T-helper 2 cell treated with Interferon-gamma antibody and Interleukin-4, amounts not matched to agents 100 ng/mL and 5 ng/mL, for 36 hours (primary cell): ENCODE measurements at regions not wholly inside any gene's neighbourhood (a gene's known extent, or its start where the extent isn't known, plus 50 kb on each side); places are given as distances from the start of the nearest gene placed in this dataset.

Experiments used
- intact Hi-C: fragments of 100-400 bp; cut with micrococcal nuclease; formaldehyde crosslinking; loops from one replicate; pipeline ENCODE4 v1.15.1; 2023

DNA sequence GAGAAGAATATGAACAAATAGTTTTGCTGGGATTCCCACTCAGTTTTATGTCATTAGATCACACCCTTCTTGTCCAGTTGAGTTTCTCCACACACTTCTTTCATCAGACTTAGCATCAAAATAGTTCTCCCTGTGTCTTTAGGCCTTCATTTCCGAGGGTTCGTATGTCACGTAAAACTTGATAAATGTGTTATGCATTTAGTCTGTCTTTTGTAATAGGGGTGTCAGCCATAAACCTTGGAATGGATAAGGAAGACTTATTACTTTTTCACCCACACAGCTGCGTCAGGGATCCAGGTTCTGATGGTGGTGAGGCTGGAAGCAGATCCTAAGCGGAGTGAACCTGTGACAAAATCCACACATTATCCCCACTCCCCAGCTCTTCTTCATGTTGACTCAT, 246.8 kb downstream of the CD83 start:
- intact Hi-C loops, result no loop called here

DNA sequence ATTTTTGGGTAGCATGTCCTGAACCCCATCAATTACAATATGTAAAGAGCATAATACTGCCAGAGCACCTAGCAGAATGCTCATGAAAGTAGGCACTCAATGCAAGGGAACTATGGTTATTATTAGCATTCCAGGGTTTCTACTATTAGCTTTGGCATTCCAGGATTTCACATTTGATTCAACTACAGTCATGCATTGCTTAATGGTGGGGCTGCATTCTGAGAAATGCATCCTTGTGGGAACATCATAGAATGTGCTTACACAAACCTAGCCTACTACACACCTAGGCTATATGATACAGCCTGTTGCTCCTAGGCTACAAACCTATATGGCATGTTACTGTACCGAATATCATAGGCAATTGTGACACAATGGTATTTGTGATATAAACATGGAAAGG, 247.8 kb downstream of the CD83 start:
- intact Hi-C loops, result no loop called here

DNA sequence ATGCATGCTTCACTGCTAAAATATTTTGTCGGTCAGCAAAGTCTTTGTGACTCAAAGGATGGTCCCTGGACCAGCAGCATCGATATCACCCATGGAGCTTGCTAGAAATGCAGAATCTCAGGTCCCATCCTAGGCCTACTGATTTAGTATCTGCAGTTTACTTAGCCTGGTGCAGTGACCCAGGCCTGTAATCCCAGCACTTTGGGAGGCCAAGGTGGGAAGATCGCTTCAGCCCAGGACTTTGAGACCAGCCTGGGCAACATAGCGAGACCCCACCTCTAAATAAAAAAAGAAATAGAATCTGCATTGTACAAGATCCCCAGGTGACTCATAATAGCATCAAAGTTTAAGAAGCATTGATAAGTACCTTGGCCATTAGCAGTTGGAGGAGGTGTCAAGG, 248.7 kb downstream of the CD83 start:
- intact Hi-C loops, result no loop called here

DNA sequence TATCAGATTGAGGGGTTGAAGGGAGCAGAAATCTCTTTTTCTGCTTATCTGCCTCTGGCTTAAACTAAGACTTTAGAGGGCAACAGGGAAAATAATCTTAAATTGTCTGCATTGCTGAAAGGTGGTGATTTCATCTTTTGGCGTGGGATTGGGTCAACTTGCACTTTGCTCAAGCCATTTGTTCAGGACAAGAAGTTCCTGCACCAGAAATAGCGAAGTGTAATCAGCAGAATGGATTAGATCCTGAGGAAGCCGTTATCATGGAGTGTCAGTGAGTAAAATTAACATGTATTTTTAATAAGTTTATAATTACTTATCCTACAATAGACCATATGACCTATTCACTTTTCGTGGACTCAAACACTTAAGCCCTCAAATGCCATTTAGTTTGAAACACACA, 249.3 kb downstream of the CD83 start:
- intact Hi-C loops, result no loop called here

DNA sequence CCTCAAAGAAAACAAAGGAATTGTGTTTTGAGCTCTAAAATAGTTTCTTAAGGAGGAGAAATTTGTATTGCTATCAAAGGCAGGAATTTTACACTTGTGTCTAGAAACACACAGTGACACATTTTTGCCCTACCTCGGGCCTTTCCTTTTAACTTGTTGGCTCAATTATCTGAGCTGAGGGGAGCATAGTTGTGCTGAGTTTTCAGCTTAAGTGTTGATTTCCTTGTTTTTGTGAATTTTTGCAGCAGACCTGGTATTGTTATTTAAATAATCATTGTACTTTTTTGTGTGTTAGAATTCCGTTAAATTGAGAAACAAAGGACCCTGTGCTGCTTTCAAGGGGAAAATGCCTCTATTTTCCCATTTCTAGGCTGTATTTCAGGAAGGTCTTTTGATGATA, 249.7 kb downstream of the CD83 start:
- intact Hi-C loops, result no loop called here

DNA sequence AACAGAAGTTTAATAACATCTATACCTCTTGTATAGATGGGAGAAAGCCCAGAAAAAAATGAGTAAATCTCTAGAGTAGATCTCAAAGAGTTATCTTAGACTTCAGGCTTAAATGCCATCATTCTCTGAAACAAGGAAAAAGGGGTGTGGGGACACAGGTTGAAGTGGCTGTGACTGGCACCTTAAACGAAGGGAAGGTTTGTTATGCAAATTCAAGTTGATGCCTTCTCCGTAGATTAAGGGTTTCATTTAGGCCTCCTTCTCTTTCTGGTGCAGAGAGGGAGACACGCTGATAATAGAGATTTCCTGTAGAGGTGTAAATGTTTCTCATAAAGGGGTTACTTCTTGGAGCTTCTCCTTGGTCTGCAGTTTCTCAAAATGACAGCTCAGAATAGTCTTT, 252.1 kb downstream of the CD83 start:
- intact Hi-C loops, result loop anchor here (10.0 kb wide), 1 partner anchor 345 kb away; no protein-coding TSS in a partner anchor

DNA sequence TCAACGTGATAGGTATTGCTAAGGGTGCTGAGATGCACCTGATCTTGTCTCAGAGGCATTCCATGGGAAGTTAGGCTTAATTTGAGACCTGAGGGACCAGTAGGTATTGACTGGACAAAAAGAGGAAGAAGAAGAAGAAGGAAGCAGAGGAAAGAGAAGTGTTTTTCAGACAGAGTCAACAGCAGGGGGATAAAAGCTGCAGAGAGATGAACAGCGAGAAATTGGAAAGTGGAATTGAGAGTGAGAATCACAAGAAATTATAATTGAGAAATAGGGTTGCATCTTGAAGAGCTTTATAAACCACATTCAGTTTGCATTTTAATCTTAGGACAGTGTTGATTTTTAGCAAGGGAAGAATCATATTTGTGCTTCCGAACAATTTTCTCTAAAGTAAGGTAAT, 254.0 kb downstream of the CD83 start:
- intact Hi-C loops, result loop anchor here (10.0 kb wide), 1 partner anchor 343 kb away; no protein-coding TSS in a partner anchor

DNA sequence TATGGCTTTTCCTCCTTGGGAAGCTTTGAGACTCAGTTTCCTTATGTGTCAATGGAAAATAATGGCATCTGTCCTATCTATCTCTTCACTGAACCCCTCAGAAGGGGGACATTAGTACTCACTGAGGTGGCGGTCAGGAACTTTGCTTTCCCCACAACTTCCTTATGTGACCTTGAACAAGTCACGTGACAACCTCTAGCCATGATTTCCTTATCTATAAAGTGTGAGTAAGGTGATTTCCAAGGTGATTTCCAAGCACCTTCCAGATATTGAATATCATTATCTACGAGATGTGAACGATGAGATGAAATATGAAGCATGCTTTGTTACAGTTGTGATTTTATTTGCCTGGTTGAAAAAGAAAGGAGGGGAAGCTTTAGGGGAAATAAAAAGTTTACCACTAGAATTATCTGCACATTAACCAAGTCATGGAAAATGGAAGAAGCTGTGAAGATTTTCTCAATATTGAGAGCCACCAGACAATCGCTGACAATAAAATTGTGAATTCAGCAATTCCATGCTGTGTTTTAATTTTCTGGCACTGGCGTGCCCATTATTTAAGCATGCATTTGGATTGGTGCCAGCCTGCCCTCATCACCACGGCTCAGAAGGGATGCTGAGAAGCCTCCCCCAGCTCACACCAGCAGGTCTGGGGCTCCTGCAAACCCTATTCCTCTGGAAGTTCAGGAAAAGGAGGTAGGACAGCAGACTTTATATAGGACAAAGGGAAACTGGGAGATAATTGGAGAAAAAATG, 255.3 kb downstream of the CD83 start:
- intact Hi-C loops, result loop anchor here (10.0 kb wide), 1 partner anchor 342 kb away; no protein-coding TSS in a partner anchor

DNA sequence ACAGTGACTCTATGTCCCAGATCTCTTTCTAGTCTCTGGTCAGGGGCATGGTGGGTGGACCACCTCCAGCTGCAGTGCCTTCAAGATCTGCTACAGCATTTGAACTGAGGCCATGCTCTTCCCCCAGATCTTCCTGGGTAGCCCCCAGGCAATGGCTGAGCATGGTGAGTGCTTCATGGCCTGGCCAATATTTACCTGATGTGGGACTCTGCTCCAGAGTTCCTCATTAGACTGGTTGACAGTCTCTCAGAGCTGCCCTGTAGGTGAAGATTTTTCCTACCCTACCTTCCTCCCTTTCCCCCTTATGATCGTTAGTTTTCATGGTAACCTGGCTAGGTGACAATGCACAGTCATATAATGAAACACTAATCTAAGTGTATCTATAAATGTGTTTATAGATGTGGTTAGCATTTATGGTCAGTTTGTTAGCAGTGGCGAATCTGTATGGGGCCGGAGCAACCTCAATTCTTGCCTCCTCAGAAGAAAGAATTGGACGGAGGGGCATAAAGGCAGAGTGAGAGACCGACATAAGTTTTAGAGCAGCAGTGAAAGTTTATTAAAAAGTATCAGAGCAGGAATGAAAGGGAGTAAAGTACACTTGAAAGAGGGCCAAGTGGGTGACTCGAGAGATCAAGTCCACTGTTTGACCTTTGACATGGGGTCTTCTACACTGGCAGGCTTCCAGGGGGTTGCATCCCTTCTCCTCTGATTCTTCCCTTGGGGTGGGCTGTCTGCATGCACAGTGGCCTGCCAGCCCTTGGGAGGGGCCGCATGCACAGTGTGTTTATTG, 256.3 kb downstream of the CD83 start:
- intact Hi-C loops, result loop anchor here (10.0 kb wide), 1 partner anchor 341 kb away; no protein-coding TSS in a partner anchor

DNA sequence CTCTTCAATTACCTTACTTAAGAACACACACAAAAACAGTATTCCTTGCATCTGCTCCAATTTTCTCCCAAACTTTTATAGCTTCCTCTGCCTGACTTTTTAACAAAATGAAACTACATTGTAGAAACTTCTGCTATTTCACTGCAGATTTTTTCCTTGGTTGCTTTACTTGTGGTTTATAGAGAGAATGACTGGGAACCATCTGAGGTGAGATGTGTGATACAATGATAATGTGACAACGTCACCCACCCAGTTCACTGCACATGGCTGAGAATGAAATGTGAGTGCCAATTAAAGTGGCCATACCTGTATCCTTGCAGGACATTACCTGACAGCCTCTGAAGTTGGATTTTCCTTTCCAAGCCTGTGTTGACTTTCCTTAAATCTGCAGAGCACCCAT, 258.4 kb downstream of the CD83 start:
- intact Hi-C loops, result loop anchor here (10.0 kb wide), 1 partner anchor 339 kb away; no protein-coding TSS in a partner anchor

DNA sequence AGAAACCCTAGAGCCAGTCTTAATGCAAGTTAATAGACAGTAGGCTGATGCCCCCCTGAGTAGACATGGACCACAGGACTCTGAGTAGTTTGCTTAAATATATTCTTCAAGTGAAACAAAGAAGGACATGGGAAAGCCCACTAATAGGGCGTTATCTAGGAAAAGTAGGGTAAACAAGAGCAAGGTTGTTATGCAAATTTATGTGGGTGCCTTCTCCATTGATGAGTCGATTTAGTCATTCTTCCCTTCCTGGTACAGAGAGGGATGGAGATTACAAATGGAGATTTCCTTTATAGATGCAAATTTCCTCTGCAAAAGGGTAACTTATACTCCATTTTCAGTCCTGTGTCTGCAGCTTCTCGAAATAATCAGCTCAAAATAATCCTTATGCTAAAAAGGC, 262.0 kb downstream of the CD83 start:
- intact Hi-C loops, result loop anchor here (10.0 kb wide), 1 partner anchor 335 kb away; no protein-coding TSS in a partner anchor

DNA sequence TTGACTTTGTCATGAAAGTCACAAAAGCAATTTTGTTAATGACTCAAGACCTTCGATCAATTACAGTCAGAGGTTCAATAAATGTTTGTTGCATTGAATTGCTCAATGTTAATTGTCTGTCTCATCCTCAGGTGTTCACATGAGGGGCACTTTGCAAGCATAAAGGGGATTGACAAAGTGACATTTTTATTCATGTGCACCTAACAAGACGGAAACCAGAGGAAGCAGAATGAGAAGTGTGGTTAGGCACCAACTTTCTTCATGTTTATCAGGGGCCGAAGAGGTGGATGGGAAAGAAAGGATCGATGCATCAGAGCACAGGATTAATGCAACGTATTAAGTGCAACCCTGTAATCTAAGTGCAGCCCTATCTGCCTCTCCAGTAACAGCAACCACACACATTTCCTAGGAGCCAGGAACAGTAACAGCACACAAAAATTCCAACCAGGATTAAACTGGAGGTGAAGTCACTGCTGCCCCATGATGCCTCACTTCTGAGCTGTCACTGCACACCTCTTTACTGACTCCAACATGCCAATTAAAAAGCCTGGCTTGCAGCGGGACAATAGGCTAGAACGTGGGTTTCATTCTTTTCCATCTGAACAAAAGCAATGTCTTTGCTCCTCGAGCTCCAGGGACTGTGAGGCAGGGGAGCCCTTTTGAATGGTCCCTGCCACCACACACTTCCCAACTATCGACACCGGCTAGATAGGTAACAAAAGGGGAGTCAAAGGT, 262.7 kb downstream of the CD83 start:
- intact Hi-C loops, result loop anchor here (5.0 kb wide), 1 partner anchor 72 kb away; no protein-coding TSS in a partner anchor

DNA sequence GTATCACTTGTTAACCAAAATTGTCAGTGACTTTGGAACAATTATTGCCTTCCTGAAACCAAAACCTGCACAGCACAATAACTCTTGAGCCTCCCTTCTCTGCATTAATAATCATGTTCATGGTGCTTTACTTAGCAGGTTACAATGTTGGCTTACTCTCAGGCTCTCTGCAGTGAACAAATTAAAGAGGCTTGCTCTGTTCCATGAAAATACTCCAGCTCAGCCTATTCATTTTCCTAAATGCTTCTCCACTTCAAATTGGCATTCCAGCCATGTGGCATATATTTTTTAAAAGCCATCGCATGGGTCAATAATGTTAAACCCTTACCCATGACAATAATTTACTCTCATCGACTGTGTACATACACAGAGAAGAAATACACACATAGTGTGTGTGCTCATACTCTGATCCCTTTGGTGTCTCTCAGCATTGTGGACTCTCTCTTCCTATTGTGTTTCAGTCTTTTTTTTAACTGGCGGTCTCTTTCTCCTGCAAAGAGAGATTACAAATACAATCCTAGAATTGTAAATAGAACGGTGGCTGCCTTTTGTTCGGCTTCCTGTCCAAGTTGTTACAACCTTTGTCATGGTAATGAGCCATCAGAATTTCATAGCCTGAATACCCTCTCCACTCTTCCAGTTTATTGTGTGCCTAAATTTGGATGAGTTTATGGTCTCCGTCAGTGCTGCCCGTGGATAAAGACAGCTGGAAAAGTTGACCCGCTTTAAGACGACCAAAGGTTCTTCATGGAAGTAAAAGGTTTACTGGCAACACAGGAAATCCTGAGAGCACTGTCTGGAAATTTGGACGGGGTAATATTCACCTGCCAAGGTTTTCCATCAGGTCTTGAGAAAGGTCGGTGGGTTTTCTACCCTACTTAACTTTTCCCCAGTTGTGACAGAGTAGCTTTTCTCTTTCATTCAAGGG, 263.6 kb downstream of the CD83 start:
- intact Hi-C loops, result loop anchor here (5.0 kb wide), 1 partner anchor 71 kb away; no protein-coding TSS in a partner anchor

DNA sequence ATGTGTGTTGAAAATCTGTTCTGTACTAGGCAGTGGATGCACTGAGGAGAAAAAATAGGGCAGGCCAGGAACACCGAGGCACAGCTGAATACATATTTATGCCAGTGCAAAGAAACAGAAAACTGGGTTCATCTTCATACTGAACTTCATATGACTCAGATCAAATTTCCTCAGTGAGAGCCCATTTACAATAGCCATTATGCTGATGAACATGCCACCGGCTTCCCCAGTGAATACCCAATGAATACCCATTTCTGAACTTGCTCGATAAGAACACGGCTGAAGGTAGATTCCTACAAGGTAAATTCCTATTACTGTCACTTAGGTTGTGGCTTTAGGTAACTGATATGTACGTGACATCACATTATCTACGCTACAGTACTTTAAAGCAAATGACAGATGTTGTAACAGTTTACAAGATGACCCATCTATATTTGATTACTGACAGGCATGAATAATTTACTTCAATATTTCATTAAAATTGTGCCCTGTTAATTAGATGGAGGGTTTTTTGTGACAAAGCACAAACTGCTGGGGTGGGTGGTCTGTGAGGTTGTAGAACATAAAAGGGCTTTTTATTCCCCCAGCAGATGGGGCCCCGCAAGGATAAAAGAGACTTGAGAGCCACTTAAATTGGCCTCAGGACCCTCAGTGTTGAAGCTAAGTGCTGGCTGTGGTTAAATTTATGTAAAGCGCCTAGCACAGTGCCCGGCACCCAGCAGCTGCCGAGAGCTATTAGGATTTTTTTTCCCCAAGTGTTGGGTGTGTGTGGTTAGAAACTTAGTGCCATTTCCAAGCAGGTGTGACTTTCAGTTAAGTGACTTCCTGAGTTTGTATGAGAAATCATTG, 264.5 kb downstream of the CD83 start:
- intact Hi-C loops, result loop anchor here (5.0 kb wide), 1 partner anchor 70 kb away; no protein-coding TSS in a partner anchor

DNA sequence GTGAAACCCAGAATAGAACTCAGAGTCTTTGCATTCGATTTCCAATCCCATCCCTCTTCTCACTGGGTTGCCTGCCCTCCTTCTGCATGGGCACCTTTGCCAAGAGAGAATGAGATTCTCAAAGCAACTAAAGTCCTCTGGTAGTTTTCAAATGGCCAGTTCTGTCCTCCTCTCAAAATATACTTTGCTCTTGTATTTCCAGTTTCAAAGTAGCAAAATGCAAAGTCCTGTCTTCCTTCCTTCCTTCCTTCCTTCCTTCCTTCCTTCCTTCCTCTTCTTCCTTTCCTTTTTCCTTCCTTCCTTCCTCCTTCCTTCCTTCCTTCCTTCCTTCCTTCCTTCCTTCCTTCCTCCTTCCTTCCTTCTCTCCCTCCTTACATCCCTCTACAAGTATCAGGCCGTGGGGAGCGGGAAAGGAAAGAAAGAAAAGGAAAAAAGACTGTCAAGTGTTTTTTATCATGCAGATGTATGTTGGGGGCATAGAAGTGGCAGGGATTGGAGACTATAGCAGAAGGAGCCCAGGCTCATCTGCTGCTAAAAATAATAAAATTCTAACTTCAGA, 265.2 kb downstream of the CD83 start:
- intact Hi-C loops, result loop anchor here (5.0 kb wide), 1 partner anchor 70 kb away; no protein-coding TSS in a partner anchor

DNA sequence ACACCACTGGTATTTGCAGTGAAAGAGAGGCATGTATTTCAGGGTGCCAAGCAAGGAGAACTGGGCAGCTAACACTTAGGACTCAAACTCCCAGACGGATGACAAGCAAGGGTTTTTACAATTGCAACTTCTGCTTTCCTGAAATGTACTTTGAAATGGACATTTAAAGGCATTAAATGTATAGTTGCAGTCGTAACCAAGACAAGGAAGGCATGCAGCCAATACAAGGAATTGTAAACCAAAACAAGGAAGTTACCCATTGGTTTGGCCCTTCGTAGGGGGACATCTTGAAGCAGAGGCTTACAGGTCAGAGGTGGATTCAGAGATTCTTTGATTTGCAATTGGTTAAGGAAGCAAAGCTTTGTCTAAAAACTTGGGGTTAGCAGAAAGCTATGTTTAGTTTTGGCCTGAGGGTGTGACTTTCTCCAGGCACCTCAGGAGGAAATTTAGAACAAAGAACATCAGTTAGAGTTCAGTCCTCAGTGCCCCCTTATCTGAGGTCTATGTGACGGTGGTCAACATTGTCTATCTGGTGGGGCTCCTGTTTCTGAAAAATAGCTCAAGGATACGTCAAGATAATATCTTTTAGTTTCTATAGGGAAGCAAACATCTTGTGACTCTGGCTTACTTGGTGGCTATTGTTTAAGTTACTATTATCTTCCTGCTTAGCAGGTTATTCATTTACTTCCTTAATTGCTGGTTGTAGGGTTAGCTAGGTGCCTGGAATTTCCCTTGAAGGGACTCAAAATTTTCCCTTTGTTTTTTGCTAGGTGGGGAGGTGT, 266.0 kb downstream of the CD83 start:
- intact Hi-C loops, result loop anchor here (5.0 kb wide), 1 partner anchor 69 kb away; no protein-coding TSS in a partner anchor

DNA sequence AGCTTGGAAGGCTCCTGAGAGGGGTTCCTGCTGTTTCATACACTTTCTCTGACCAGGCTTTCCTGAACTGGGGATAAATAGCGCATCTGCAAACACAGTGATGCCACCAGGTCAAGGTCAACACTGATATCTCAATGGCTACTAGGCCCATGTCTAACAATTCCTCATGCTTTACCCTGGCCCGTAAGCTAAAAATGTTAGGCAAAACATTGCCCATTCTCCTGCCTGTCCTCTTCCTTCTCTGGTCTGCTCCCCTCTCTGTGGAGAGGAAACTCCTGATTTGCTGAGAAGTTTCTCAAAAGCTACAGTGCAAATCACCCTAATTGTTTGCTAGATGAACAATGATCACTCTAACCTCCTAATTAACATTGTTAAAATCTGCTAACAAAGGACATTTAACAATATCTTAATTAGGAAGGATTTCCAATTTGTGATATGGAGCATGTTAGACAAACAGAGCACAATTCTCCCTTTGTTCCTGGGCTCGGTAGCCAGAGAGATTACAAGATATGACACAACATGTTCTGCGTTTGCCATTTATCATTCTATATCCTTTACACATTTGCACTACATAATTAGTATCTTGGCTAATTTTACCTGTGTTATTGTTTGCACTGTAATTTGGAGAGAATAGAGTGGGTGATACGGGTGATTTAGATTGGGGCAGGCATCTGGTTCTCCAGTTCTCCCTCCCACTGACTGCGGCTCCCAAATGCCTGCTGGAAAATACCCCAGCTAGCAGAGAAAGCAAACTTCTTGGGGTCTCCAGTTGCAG, 266.8 kb downstream of the CD83 start:
- intact Hi-C loops, result loop anchor here (5.0 kb wide), 1 partner anchor 68 kb away; no protein-coding TSS in a partner anchor
